HepG2 (cell line): ENCODE measurements at regions not wholly inside any gene's neighbourhood (a gene's known extent, or its start where the extent isn't known, plus 50 kb on each side); places are given as distances from the start of the nearest gene placed in this dataset.

Source experiments
- ONECUT2 ChIP-seq: sonication (generic); formaldehyde crosslinking; IDR thresholded peaks from 2 replicates; pipeline ENCODE4 v1.4.0; 2020; ENCODE audit warnings: missing genetic modification reagents
- SNAI1 ChIP-seq: sonication (generic); formaldehyde crosslinking; IDR thresholded peaks from 2 replicates; pipeline ENCODE4 v1.5.0; 2020; ENCODE audit warnings: mild to moderate bottlenecking, missing genetic modification reagents, borderline replicate concordance
- SRF ChIP-seq: IDR thresholded peaks from 2 replicates; pipeline ENCODE4 v1.6.1; 2011; ENCODE audit warnings: mild to moderate bottlenecking, low read depth, low read length, moderate library complexity
- TF ChIP-seq, protein P1 (sequence below): sonication (generic); formaldehyde crosslinking; IDR thresholded peaks from 2 replicates; pipeline ENCODE4 v1.4.0; 2020; ENCODE audit warnings: missing genetic modification reagents

GRCh38 chr12:60010486-60010885 lies 414.7 kb downstream of the SLC16A7 start:
- TF ChIP-seq, protein P1, sequence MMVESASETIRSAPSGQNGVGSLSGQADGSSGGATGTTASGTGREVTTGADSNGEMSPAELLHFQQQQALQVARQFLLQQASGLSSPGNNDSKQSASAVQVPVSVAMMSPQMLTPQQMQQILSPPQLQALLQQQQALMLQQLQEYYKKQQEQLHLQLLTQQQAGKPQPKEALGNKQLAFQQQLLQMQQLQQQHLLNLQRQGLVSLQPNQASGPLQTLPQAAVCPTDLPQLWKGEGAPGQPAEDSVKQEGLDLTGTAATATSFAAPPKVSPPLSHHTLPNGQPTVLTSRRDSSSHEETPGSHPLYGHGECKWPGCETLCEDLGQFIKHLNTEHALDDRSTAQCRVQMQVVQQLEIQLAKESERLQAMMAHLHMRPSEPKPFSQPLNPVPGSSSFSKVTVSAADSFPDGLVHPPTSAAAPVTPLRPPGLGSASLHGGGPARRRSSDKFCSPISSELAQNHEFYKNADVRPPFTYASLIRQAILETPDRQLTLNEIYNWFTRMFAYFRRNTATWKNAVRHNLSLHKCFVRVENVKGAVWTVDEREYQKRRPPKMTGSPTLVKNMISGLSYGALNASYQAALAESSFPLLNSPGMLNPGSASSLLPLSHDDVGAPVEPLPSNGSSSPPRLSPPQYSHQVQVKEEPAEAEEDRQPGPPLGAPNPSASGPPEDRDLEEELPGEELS (CRISPR knock-in tag): no peak
- no peak for TF ChIP-seq ONECUT2 (CRISPR knock-in tag)
- no peak for TF ChIP-seq SRF
- no peak for TF ChIP-seq SNAI1 (CRISPR knock-in tag)
